ENCODE measurements at regions not wholly inside any gene's neighbourhood (a gene's known extent, or its start where the extent isn't known, plus 50 kb on each side); places are given as distances from the start of the nearest gene placed in this dataset.

DNA sequence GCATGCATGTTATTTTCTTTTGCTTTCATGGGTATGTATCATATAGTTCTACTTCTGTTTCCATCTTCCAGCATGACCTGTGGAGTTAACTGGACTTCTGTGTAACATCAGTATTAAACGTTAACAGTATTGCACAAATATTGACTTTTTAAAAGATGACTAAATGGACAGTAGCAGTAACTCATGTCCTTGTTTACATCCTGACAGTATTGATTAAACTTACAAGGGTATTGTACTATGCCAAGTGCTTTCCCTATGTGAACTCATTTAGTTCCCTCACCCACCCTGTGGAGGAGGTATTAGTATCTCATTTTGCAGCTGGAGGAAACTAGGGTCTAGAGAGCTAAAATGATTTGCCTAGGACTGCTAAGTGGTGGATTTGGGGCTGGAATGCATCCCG, 128.7 kb upstream of the SLC10A2 start:
- TF ChIP-seq, protein P1, sequence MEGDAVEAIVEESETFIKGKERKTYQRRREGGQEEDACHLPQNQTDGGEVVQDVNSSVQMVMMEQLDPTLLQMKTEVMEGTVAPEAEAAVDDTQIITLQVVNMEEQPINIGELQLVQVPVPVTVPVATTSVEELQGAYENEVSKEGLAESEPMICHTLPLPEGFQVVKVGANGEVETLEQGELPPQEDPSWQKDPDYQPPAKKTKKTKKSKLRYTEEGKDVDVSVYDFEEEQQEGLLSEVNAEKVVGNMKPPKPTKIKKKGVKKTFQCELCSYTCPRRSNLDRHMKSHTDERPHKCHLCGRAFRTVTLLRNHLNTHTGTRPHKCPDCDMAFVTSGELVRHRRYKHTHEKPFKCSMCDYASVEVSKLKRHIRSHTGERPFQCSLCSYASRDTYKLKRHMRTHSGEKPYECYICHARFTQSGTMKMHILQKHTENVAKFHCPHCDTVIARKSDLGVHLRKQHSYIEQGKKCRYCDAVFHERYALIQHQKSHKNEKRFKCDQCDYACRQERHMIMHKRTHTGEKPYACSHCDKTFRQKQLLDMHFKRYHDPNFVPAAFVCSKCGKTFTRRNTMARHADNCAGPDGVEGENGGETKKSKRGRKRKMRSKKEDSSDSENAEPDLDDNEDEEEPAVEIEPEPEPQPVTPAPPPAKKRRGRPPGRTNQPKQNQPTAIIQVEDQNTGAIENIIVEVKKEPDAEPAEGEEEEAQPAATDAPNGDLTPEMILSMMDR (IDR thresholded peaks at IDR 0.05) = no peak

DNA sequence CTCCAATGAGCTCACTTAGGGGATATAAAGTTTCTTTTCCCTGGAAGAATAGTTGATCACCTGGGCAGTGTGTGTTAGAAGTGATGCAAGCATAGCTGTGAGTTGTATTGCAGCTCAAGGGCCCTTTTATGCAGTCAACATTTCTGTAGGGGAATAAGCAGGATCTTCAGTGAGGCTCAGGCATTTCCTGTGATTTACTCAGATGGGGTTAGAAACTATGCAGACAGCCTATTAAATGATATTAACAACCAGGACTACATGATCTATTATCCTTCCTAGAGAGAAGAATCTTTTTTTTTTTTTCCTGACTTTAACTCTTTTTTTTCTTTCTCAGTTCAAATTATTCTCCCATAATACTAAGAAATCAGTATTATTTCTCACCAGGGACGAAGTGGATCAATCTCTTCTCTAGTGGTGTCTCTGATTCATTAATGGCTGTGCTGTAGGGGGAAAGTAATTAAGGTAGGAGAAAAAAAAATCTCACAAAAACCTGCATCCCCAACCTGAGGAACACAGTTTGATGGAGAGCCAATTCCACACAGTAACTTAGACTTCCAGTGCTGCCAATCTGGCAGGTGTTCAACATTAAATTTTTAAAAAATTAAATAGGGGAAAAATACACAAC, 126.4 kb upstream of the SLC10A2 start:
- TF ChIP-seq, protein P1 (IDR thresholded peaks at IDR 0.05) = no peak

DNA sequence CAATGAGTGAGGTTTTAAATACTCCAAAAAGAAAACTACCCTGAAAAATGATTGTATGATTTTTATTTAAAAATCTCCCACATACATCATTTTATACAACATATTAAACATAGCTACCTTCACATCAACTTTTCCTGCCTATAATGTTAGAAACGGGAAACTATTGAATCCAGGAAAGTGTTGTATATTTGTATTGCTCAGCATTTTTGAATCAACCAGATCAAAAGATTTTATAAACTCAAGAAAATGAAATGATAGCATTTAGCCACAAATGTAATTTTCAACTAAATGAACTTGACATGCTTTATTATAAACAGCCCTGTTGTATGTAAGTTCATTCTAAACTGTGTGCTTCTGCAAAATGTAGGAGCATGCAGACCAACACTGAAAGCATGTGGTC, 124.6 kb upstream of the SLC10A2 start:
- TF ChIP-seq, protein P1 (IDR thresholded peaks at IDR 0.05) = no peak

DNA sequence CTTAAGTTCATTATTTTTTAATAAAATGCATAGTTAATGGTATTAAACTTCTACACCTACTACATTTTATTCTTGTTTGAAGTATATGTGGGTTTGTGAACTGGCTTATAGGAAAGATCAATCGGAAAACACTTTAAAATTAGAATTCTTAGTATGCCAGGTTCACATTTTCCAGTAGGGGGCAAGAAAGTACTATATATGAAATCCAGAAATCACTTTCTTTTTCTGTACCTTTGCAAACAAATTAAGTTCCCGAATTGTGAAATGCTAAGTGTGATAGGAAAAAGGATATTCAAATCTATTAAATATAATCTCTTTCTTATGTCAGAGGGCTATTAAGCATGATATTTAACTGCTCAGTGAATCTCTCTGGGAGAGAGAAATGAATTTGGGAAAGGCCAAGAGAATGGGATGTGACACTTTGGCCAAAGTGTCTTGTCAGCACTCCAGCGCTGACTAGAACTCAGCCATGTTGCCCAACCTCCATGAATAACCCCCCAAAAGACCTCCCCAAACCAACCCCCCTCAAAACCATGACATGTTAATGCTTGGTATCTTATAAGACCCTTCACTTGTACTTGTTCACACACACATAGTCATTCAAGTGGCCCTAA, 122.6 kb upstream of the SLC10A2 start:
- TF ChIP-seq, protein P1 (IDR thresholded peaks at IDR 0.05) = peak; percentile 55

DNA sequence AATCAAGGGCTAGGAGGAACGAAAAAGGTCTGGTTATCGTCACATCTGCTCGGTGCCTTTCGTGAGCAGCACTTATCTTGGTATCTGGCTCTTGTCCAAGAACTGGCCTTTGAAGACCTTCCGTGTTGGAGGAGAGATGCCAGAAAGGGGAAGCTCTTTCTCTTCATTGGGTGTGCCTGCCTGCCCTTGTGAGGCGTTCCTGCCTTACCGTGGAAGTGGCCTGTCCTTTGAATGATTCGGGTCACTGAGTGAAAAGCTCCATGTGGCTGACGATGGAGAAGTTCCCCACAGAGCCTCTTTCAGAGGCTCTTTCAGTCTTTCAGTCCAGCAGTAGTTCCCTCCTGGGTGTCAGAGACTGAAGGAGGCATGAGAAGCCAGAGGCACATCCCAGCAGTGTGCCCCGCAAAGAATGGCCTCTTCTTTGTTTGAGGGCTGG, 121.5 kb upstream of the SLC10A2 start:
- TF ChIP-seq, protein P1 (IDR thresholded peaks at IDR 0.05) = no peak

DNA sequence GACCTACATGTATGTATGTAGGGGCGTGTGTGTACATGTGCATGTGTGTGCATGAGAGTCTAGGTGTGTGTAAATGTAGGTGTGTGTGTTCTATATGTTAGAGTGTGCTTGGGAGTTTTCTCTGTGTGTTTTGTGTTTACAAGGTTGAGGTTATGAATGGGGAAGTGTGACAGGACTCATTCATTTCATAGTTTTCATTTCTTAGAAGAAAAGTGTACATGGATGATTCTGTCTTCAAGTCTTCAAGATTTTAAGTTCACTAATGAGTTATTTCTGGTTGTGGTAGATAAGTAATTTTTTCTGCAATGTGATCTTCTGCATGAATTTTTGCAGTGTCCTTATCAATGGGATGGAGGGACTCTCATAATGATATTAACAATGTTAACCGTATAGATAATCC, 118.2 kb upstream of the SLC10A2 start:
- TF ChIP-seq, protein P1 (IDR thresholded peaks at IDR 0.05) = no peak

DNA sequence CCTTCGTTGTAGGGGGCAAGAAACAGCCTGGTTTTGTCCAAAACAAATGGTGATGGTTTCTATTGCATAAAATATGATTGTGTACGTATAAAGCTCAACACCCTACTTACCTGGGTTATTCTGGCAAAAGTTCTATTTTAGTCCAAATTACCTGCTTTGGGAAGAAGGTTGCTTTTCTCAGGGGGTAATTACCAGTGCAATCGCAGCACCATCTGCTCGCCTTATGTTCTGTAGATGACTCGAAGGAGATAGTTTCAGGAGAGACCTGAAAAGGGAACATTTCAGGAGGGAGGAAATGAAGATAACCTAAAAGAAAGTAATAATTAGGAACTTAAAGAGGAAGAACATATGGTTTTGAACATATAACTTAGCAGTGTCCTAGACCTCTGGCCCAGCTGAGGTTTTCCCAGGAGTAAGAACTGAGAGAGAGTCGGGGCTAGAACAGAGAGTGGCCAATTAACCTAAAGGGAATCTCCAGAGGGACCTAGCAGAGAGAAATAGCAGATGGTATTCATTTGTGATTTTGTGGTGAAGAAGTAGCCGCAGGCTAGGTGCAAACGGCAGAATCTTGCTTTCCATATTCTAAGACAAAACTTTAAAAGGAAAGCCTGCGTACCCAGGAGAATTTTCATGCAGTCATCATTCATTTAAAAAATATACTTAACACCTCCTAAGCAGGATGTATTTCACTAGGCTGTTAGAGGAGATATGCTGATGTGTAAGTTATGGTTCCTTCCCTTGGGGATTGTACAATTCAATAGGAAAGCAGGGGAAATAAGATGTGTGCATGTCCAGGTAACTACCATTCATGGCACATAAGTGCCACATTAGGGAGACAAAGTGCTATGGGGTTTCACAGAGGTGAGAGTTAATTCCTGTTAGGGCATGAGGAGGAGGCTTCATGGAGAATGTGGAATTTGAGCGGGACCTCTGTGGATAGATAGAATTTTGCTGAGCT, 113.0 kb upstream of the SLC10A2 start:
- TF ChIP-seq, protein P1 (IDR thresholded peaks at IDR 0.05) = no peak
